ENCODE measurements at regions not wholly inside any gene's neighbourhood (a gene's known extent, or its start where the extent isn't known, plus 50 kb on each side); places are given as distances from the start of the nearest gene placed in this dataset.

GRCh38 chr5:88490874-88491273 lies 222.2 kb upstream of the TMEM161B start:
- Histone ChIP-seq H3K27ac (ENCODE audit: insufficient read depth in 1 of 2, low read depth in 1 of 2, low read length in 2 of 2, poor library complexity in 1 of 2, severe bottlenecking in 2 of 2) (no peak overlapping the region), H3K4me3 (ENCODE audit: control insufficient read depth in 1 of 7, extremely low read depth in 1 of 7, insufficient read depth in 4 of 7, low read depth in 2 of 7, low read length in 6 of 7) (no peak overlapping the region), H3K9me3 (ENCODE audit: control extremely low read depth in 1 of 5, control insufficient read depth in 4 of 5, insufficient read depth in 2 of 5, low read depth in 1 of 5, low read length in 4 of 5) (no peaks in the 10 kb centered on the region), H3K36me3 (ENCODE audit: control insufficient read depth in 4 of 4, insufficient read depth in 4 of 4, low read length in 3 of 4) (no peaks in the 10 kb centered on the region), H3K27me3 (replicated peaks in 2 of 5; ENCODE audit: control insufficient read depth in 4 of 5, insufficient read depth in 5 of 5, low read length in 4 of 5) (peaks cover 0 to 9% (median 2%) of the 10 kb centered on the region in 5 experiments), H3K4me1 (ENCODE audit: control extremely low read depth in 1 of 4, control insufficient read depth in 4 of 4, insufficient read depth in 4 of 4, low read length in 3 of 4) (no peaks in the 10 kb centered on the region)
- CTCF ChIA-PET = no interaction called here
- DNase-seq = no peak
- 83% methylated on average over 2 of the region's 4 CpGs for WGBS (ENCODE audit: insufficient coverage)
- POLR2A ChIA-PET = no interaction called here

DNA sequence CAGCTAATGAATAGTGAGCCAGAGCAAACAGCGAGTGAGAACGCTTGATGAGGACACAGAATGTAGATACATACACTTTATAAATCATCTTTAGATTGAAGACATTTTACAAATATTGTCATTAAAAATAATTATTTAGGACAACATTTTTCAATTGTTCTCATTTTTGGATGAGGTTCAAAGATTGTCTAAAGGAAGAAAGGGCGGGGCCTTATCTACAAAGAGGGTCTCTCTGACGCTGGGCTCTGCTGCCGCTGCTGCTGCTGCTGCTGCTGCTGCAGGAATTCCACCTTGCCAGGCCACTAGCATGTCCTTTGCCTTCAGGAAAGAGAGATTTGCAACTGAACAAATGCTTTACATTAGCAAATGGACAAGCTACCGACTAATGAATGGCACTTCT lies 220.7 kb upstream of the TMEM161B start:
- no peaks in the 10 kb centered on the region for H3K9me3 ChIP-seq (ENCODE audit: control extremely low read depth in 1 of 5, control insufficient read depth in 4 of 5, insufficient read depth in 2 of 5, low read depth in 1 of 5, low read length in 4 of 5)

DNA sequence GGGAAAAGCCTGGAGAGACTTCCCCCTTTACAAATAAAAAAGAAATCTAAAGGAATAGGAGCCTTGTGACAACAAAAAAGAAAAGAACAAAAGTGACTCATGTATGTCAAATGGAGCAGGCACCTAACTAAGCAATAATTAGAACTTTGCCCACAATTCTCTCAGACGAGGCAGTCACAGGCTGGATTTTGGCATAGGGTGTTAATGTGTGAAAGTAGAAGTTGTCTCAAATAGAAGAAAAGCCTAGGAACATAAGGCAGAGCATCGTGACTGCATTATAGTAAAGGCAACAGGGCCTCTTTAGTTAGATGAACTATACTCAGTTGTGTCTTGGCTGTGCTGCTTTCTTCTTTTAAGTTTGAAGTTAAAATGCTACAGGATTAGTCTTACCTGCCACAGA lies 219.9 kb upstream of the TMEM161B start:
- peaks cover 0 to 3% (median 1%) of the 10 kb centered on the region in 5 experiments for H3K27me3 ChIP-seq (replicated peaks in 2 of 5; ENCODE audit: control insufficient read depth in 4 of 5, insufficient read depth in 5 of 5, low read length in 4 of 5)
- H3K4me1 ChIP-seq (ENCODE audit: control extremely low read depth in 1 of 4, control insufficient read depth in 4 of 4, insufficient read depth in 4 of 4, low read length in 3 of 4) = no peaks in the 10 kb centered on the region
- DNase-seq = no peak
- H3K36me3 ChIP-seq (ENCODE audit: control insufficient read depth in 4 of 4, insufficient read depth in 4 of 4, low read length in 3 of 4) = no peaks in the 10 kb centered on the region
- 100% methylated on average over 1 of the region's 2 CpGs for WGBS (ENCODE audit: insufficient coverage)
- no peak overlapping the region for H3K27ac ChIP-seq (ENCODE audit: insufficient read depth in 1 of 2, low read depth in 1 of 2, low read length in 2 of 2, poor library complexity in 1 of 2, severe bottlenecking in 2 of 2)
- no peaks in the 10 kb centered on the region for H3K9me3 ChIP-seq (ENCODE audit: control extremely low read depth in 1 of 5, control insufficient read depth in 4 of 5, insufficient read depth in 2 of 5, low read depth in 1 of 5, low read length in 4 of 5)
- POLR2A ChIA-PET = no interaction called here
- H3K4me3 ChIP-seq (ENCODE audit: control insufficient read depth in 1 of 7, extremely low read depth in 1 of 7, insufficient read depth in 4 of 7, low read depth in 2 of 7, low read length in 6 of 7) = no peak overlapping the region
- CTCF ChIA-PET = no interaction called here

More for the DNA sequence above, 220.7 kb upstream of the TMEM161B start:
- ChIA-PET POLR2A (no interaction called here), CTCF (no interaction called here)
- WGBS (ENCODE audit: insufficient coverage) = 83% methylated on average over 3 of the region's 6 CpGs
- peaks cover 0 to 3% (median 1%) of the 10 kb centered on the region in 5 experiments for H3K27me3 ChIP-seq (replicated peaks in 2 of 5; ENCODE audit: control insufficient read depth in 4 of 5, insufficient read depth in 5 of 5, low read length in 4 of 5)
- H3K4me1 ChIP-seq (ENCODE audit: control extremely low read depth in 1 of 4, control insufficient read depth in 4 of 4, insufficient read depth in 4 of 4, low read length in 3 of 4) = no peaks in the 10 kb centered on the region
- H3K4me3 ChIP-seq (ENCODE audit: control insufficient read depth in 1 of 7, extremely low read depth in 1 of 7, insufficient read depth in 4 of 7, low read depth in 2 of 7, low read length in 6 of 7) = no peak overlapping the region
- no peak overlapping the region for H3K27ac ChIP-seq (ENCODE audit: insufficient read depth in 1 of 2, low read depth in 1 of 2, low read length in 2 of 2, poor library complexity in 1 of 2, severe bottlenecking in 2 of 2)
- no peaks in the 10 kb centered on the region for H3K36me3 ChIP-seq (ENCODE audit: control insufficient read depth in 4 of 4, insufficient read depth in 4 of 4, low read length in 3 of 4)
- no peak for DNase-seq

DNA sequence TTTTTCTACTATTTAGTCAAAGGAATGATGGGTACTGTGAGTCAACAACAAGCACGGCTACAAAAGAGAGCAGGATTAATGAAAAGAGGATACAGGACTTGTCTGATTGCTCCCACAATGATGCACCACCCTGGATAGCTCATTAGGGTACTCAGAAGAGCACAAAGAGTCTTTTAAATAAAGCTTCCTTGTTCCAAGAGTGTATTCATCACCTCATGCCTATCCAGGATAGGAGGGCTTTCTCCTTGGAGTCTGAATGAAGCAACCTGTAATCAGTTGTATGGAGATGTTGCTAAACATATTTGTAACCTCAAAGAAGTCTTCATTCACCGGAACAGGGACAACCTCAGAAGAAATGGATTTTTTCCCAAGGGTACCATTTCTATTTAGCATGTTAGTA lies 219.5 kb upstream of the TMEM161B start:
- Histone ChIP-seq H3K27ac (ENCODE audit: insufficient read depth in 1 of 2, low read depth in 1 of 2, low read length in 2 of 2, poor library complexity in 1 of 2, severe bottlenecking in 2 of 2) (no peak overlapping the region), H3K4me1 (ENCODE audit: control extremely low read depth in 1 of 4, control insufficient read depth in 4 of 4, insufficient read depth in 4 of 4, low read length in 3 of 4) (no peaks in the 10 kb centered on the region), H3K27me3 (replicated peaks in 2 of 5; ENCODE audit: control insufficient read depth in 4 of 5, insufficient read depth in 5 of 5, low read length in 4 of 5) (peaks cover 0 to 3% (median 2%) of the 10 kb centered on the region in 5 experiments), H3K4me3 (ENCODE audit: control insufficient read depth in 1 of 7, extremely low read depth in 1 of 7, insufficient read depth in 4 of 7, low read depth in 2 of 7, low read length in 6 of 7) (no peak overlapping the region), H3K9me3 (ENCODE audit: control extremely low read depth in 1 of 5, control insufficient read depth in 4 of 5, insufficient read depth in 2 of 5, low read depth in 1 of 5, low read length in 4 of 5) (no peaks in the 10 kb centered on the region), H3K36me3 (ENCODE audit: control insufficient read depth in 4 of 4, insufficient read depth in 4 of 4, low read length in 3 of 4) (no peaks in the 10 kb centered on the region)
- ChIA-PET CTCF (no interaction called here), POLR2A (no interaction called here)
- 90% methylated on average over 2 of the region's 2 CpGs for WGBS (ENCODE audit: insufficient coverage)
- no peak for DNase-seq

- H3K27me3 ChIP-seq (replicated peaks in 2 of 5; ENCODE audit: control insufficient read depth in 4 of 5, insufficient read depth in 5 of 5, low read length in 4 of 5) = peaks cover 0 to 3% (median 2%) of the 10 kb centered on the region in 5 experiments
- no peak overlapping the region for H3K4me3 ChIP-seq (ENCODE audit: control insufficient read depth in 1 of 7, extremely low read depth in 1 of 7, insufficient read depth in 4 of 7, low read depth in 2 of 7, low read length in 6 of 7)
- CTCF ChIA-PET = no interaction called here
- H3K4me1 ChIP-seq (ENCODE audit: control extremely low read depth in 1 of 4, control insufficient read depth in 4 of 4, insufficient read depth in 4 of 4, low read length in 3 of 4) = no peaks in the 10 kb centered on the region
- H3K36me3 ChIP-seq (ENCODE audit: control insufficient read depth in 4 of 4, insufficient read depth in 4 of 4, low read length in 3 of 4) = no peaks in the 10 kb centered on the region
- WGBS (ENCODE audit: insufficient coverage) = no CpG with 5 or more reads among the region's 4 CpGs
- H3K9me3 ChIP-seq (ENCODE audit: control extremely low read depth in 1 of 5, control insufficient read depth in 4 of 5, insufficient read depth in 2 of 5, low read depth in 1 of 5, low read length in 4 of 5) = no peaks in the 10 kb centered on the region
- no peak for DNase-seq
- H3K27ac ChIP-seq (ENCODE audit: insufficient read depth in 1 of 2, low read depth in 1 of 2, low read length in 2 of 2, poor library complexity in 1 of 2, severe bottlenecking in 2 of 2) = no peak overlapping the region
- POLR2A ChIA-PET = no interaction called here
Observed at GRCh38 chr5:88487066-88487465, 218.4 kb upstream of the TMEM161B start.

GRCh38 chr5:88486431-88486830 lies 217.8 kb upstream of the TMEM161B start:
- WGBS (ENCODE audit: insufficient coverage) = 67% methylated on average over 1 of the region's 3 CpGs
- Histone ChIP-seq H3K4me1 (ENCODE audit: control extremely low read depth in 1 of 4, control insufficient read depth in 4 of 4, insufficient read depth in 4 of 4, low read length in 3 of 4) (no peaks in the 10 kb centered on the region), H3K4me3 (ENCODE audit: control insufficient read depth in 1 of 7, extremely low read depth in 1 of 7, insufficient read depth in 4 of 7, low read depth in 2 of 7, low read length in 6 of 7) (no peak overlapping the region), H3K27me3 (replicated peaks in 2 of 5; ENCODE audit: control insufficient read depth in 4 of 5, insufficient read depth in 5 of 5, low read length in 4 of 5) (peaks cover 0 to 3% (median 2%) of the 10 kb centered on the region in 5 experiments), H3K9me3 (ENCODE audit: control extremely low read depth in 1 of 5, control insufficient read depth in 4 of 5, insufficient read depth in 2 of 5, low read depth in 1 of 5, low read length in 4 of 5) (no peaks in the 10 kb centered on the region), H3K36me3 (ENCODE audit: control insufficient read depth in 4 of 4, insufficient read depth in 4 of 4, low read length in 3 of 4) (no peaks in the 10 kb centered on the region), H3K27ac (ENCODE audit: insufficient read depth in 1 of 2, low read depth in 1 of 2, low read length in 2 of 2, poor library complexity in 1 of 2, severe bottlenecking in 2 of 2) (no peak overlapping the region)
- no peak for DNase-seq
- CTCF ChIA-PET = no interaction called here
- POLR2A ChIA-PET = interaction anchor here (0.6 kb wide), 1 partner anchor 83 kb away, joined by 3 read pairs; no protein-coding TSS in a partner anchor

DNA sequence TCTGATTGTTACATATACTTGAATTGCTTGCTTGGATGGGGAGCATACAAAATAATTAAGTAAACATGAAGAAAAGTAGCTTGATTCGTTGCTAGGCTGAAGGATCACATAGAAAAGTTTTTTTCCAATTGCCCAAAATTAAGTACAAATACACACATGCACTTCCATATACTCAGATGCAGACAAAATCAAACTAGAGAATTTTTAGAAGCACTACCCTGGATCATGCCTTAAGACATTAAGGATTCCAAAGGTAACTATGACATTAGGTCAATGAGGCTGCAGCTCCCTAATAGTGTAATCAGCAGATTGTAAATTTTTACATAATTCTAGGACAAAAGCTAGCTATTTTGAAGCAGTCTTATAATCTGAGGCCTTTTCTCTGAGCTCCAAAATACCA lies 216.9 kb upstream of the TMEM161B start:
- Histone ChIP-seq H3K27me3 (replicated peaks in 2 of 5; ENCODE audit: control insufficient read depth in 4 of 5, insufficient read depth in 5 of 5, low read length in 4 of 5) (peaks cover 0 to 3% (median 0%) of the 10 kb centered on the region in 5 experiments), H3K36me3 (ENCODE audit: control insufficient read depth in 4 of 4, insufficient read depth in 4 of 4, low read length in 3 of 4) (no peaks in the 10 kb centered on the region), H3K9me3 (ENCODE audit: control extremely low read depth in 1 of 5, control insufficient read depth in 4 of 5, insufficient read depth in 2 of 5, low read depth in 1 of 5, low read length in 4 of 5) (no peaks in the 10 kb centered on the region), H3K4me1 (ENCODE audit: control extremely low read depth in 1 of 4, control insufficient read depth in 4 of 4, insufficient read depth in 4 of 4, low read length in 3 of 4) (no peaks in the 10 kb centered on the region), H3K4me3 (ENCODE audit: control insufficient read depth in 1 of 7, extremely low read depth in 1 of 7, insufficient read depth in 4 of 7, low read depth in 2 of 7, low read length in 6 of 7) (no peak overlapping the region), H3K27ac (ENCODE audit: insufficient read depth in 1 of 2, low read depth in 1 of 2, low read length in 2 of 2, poor library complexity in 1 of 2, severe bottlenecking in 2 of 2) (no peak overlapping the region)
- WGBS (ENCODE audit: insufficient coverage) = 100% methylated on average over 1 of the region's 1 CpG
- ChIA-PET CTCF (no interaction called here), POLR2A (interaction anchor here (0.6 kb wide), 1 partner anchor 13 kb away, joined by 3 read pairs; no protein-coding TSS in a partner anchor)
- no peak for DNase-seq

Data from common myeloid progenitor, CD34-positive (primary cell).